Natural killer cell (primary cell): ENCODE measurements at regions not wholly inside any gene's neighbourhood (a gene's known extent, or its start where the extent isn't known, plus 50 kb on each side); places are given as distances from the start of the nearest gene placed in this dataset.
"Not testable (repeated sequence)": the region's sequence is repeated elsewhere in the genome, so short reads cannot be mapped to it uniquely, and the experiment has no call there.

Experiments used
- ATAC-seq, 3 donors: fragments of 150-1000 bp in 2 of 3; fragments of 200-7000 bp in 1 of 3; cut with Tn5 transposase; 1 replicate in 1 of 3; 2 replicates in 2 of 3; pipeline ENCODE4 v1.10.0; 2021; ENCODE audit warnings: mild to moderate bottlenecking in 2 of 3, moderate library complexity in 2 of 3
- DNase-seq, 2 donors: peaks; one replicate each; pipeline versions ENCODE4 v3.0.0 to v3.0.0-alpha.2; 2013 to 2021; ENCODE audit warnings: mixed read lengths in 1 of 2
- H3K27ac ChIP-seq: one replicate; pipeline ENCODE4 v1.5.1; 2013; ENCODE audit warnings: mild to moderate bottlenecking, low read length
- H3K27me3 ChIP-seq: one replicate; pipeline ENCODE4 v1.6.1; 2013; ENCODE audit warnings: low read length; ENCODE audit not compliant: control insufficient read depth, insufficient read depth
- H3K36me3 ChIP-seq: one replicate; pipeline ENCODE4 v1.6.1; 2013; ENCODE audit warnings: low read length; ENCODE audit not compliant: control insufficient read depth, insufficient read depth
- H3K4me1 ChIP-seq: one replicate; pipeline ENCODE4 v1.6.1; 2013; ENCODE audit warnings: low read length; ENCODE audit not compliant: control insufficient read depth, insufficient read depth
- H3K4me3 ChIP-seq: one replicate; pipeline ENCODE4 v1.5.1; 2013; ENCODE audit warnings: low read length
- H3K9me3 ChIP-seq: one replicate; pipeline ENCODE4 v1.6.1; 2013; ENCODE audit warnings: low read length; ENCODE audit not compliant: control insufficient read depth, insufficient read depth
- H3K27ac Mint-ChIP-seq, 2 donors: one replicate each; pipeline ENCODE4 v1.8.0; 2022; ENCODE audit warnings: mild to moderate bottlenecking in 2 of 2, mixed read lengths in 2 of 2, moderate library complexity in 1 of 2
- H3K27me3 Mint-ChIP-seq, 2 donors: one replicate each; pipeline ENCODE4 v1.8.0; 2022; ENCODE audit warnings: low read depth in 2 of 2, mixed read lengths in 2 of 2
- H3K36me3 Mint-ChIP-seq: one replicate; pipeline ENCODE4 v1.8.0; 2022; ENCODE audit warnings: mixed read lengths
- H3K4me1 Mint-ChIP-seq, 2 donors: one replicate each; pipeline ENCODE4 v1.8.0; 2022; ENCODE audit warnings: mixed read lengths in 2 of 2
- H3K4me3 Mint-ChIP-seq: one replicate; pipeline ENCODE4 v1.8.0; 2022; ENCODE audit warnings: mild to moderate bottlenecking, moderate library complexity, mixed read lengths
- H3K9me3 Mint-ChIP-seq, 2 donors: one replicate each; pipeline ENCODE4 v1.8.0; 2022; ENCODE audit warnings: mixed read lengths in 2 of 2
- WGBS: methylation state at CpG from one replicate; pipeline ENCODE4 v1.1.7; 2013; ENCODE audit warnings: missing lambda C conversion rate; ENCODE audit not compliant: insufficient coverage; 5-methylcytosine and 5-hydroxymethylcytosine counted together
- intact Hi-C: fragments of 100-400 bp; cut with micrococcal nuclease; formaldehyde crosslinking; loops from one replicate; pipeline ENCODE4 v1.14.2; 2022
- TF ChIP-seq, protein P1 (sequence below): fragments of 200-600 bp; IDR thresholded peaks from one replicate; pipeline ENCODE4 v1.8.0; 2022; ENCODE audit warnings: antibody characterized with exemption

GRCh38 chr10:3564346-3565002, 220.5 kb downstream of the KLF6 start:
- peaks cover 9 to 16% of the 10 kb centered on the region in 2 donors for H3K4me1 Mint-ChIP-seq
- Histone ChIP-seq H3K4me3 (no peak overlapping the region), H3K9me3 (no peaks in the 10 kb centered on the region), H3K27ac (no peak overlapping the region), H3K36me3 (no peaks in the 10 kb centered on the region), H3K4me1 (no peaks in the 10 kb centered on the region), H3K27me3 (no peaks in the 10 kb centered on the region)
- TF ChIP-seq, protein P1, sequence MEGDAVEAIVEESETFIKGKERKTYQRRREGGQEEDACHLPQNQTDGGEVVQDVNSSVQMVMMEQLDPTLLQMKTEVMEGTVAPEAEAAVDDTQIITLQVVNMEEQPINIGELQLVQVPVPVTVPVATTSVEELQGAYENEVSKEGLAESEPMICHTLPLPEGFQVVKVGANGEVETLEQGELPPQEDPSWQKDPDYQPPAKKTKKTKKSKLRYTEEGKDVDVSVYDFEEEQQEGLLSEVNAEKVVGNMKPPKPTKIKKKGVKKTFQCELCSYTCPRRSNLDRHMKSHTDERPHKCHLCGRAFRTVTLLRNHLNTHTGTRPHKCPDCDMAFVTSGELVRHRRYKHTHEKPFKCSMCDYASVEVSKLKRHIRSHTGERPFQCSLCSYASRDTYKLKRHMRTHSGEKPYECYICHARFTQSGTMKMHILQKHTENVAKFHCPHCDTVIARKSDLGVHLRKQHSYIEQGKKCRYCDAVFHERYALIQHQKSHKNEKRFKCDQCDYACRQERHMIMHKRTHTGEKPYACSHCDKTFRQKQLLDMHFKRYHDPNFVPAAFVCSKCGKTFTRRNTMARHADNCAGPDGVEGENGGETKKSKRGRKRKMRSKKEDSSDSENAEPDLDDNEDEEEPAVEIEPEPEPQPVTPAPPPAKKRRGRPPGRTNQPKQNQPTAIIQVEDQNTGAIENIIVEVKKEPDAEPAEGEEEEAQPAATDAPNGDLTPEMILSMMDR = no peak
- no peak for ATAC-seq
- no peak for DNase-seq
- WGBS = 87% methylated on average over 7 of the region's 7 CpGs
- no peaks in the 10 kb centered on the region for H3K36me3 Mint-ChIP-seq
- H3K27me3 Mint-ChIP-seq = peaks cover under 1% of the 10 kb centered on the region in 2 donors
- no peak overlapping the region for H3K27ac Mint-ChIP-seq
- H3K9me3 Mint-ChIP-seq = no peaks in the 10 kb centered on the region
- H3K4me3 Mint-ChIP-seq = no peak overlapping the region
- intact Hi-C loops = no loop called here

DNA sequence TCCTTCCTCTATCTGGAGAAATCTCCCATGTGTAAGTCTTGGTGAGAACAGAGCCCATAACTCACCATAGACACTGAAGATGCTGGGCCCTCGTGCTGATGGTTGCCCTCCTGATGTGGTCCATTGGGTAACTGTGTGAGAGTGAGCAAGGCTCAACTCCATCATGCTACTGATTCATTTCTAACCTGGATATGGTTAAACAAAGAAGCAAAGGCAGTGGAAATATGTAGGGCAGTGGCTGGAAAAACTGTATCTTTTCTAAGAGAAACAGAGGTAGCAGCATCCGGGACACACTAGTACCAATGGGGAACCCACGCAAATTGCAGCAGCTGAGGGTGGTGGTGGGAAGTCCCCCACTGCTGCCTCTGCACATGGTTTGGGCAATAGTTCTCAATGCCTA, 221.7 kb downstream of the KLF6 start:
- ATAC-seq = no peak
- Mint-ChIP-seq H3K9me3 (no peaks in the 10 kb centered on the region), H3K27me3 (peaks cover 10 to 12% of the 10 kb centered on the region in 2 donors), H3K4me3 (no peak overlapping the region), H3K27ac (no peak overlapping the region), H3K36me3 (no peaks in the 10 kb centered on the region), H3K4me1 (peaks cover 5 to 13% of the 10 kb centered on the region in 2 donors)
- intact Hi-C loops = no loop called here
- H3K36me3 ChIP-seq = no peaks in the 10 kb centered on the region
- DNase-seq = no peak
- no peaks in the 10 kb centered on the region for H3K9me3 ChIP-seq
- WGBS = 59% methylated on average over 3 of the region's 3 CpGs
- H3K4me3 ChIP-seq = no peak overlapping the region
- TF ChIP-seq, protein P1 = no peak
- H3K27me3 ChIP-seq = no peaks in the 10 kb centered on the region
- H3K27ac ChIP-seq = no peak overlapping the region
- no peaks in the 10 kb centered on the region for H3K4me1 ChIP-seq

- H3K4me3 ChIP-seq, H3K4me1 Mint-ChIP-seq, H3K27me3 ChIP-seq, H3K27ac Mint-ChIP-seq, H3K27ac ChIP-seq, ATAC-seq, H3K36me3 Mint-ChIP-seq, H3K36me3 ChIP-seq, DNase-seq, H3K9me3 Mint-ChIP-seq, intact Hi-C loops, H3K4me1 ChIP-seq, H3K9me3 ChIP-seq, H3K4me3 Mint-ChIP-seq: not testable (repeated sequence)
- peaks cover 19 to 21% of the 10 kb centered on the region in 2 donors for H3K27me3 Mint-ChIP-seq
- WGBS = 100% methylated on average over 2 of the region's 3 CpGs
Observed at GRCh38 chr10:3560628-3561027, 224.4 kb downstream of the KLF6 start.

- intact Hi-C loops = no loop called here
- H3K36me3 Mint-ChIP-seq = no peaks in the 10 kb centered on the region
- WGBS = 91% methylated on average over 2 of the region's 3 CpGs
- H3K27me3 Mint-ChIP-seq = peaks cover 19 to 21% of the 10 kb centered on the region in 2 donors
- Histone ChIP-seq H3K9me3 (no peaks in the 10 kb centered on the region), H3K4me3 (no peak overlapping the region), H3K27ac (no peak overlapping the region), H3K27me3 (no peaks in the 10 kb centered on the region), H3K36me3 (no peaks in the 10 kb centered on the region), H3K4me1 (peaks cover 6% of the 10 kb centered on the region)
- H3K9me3 Mint-ChIP-seq = no peaks in the 10 kb centered on the region
- H3K4me1 Mint-ChIP-seq = peaks cover 11 to 19% of the 10 kb centered on the region in 2 donors
- H3K27ac Mint-ChIP-seq = no peak overlapping the region
- DNase-seq = no peak
- H3K4me3 Mint-ChIP-seq = no peak overlapping the region
- ATAC-seq = no peak
- TF ChIP-seq, protein P1 = no peak
Observed at GRCh38 chr10:3559527-3559926, 225.5 kb downstream of the KLF6 start.
